ENCODE measurements at regions not wholly inside any gene's neighbourhood (a gene's known extent, or its start where the extent isn't known, plus 50 kb on each side); places are given as distances from the start of the nearest gene placed in this dataset.

GRCh38 chr13:59422646-59423045 lies 741.1 kb downstream of the DIAPH3 start:
- TF ChIP-seq ZNF423 (tag by site-specific recombination; IDR thresholded peaks at IDR 0.05) (no peak), MYNN (tag by site-specific recombination; IDR thresholded peaks at IDR 0.05; ENCODE audit: borderline replicate concordance) (no peak), ZNF335 (tag by site-specific recombination; conservative IDR thresholded peaks at IDR 0.05) (no peak), YY1 (tag by site-specific recombination; IDR thresholded peaks at IDR 0.05) (no peak), ZNF221 (tag by site-specific recombination; IDR thresholded peaks at IDR 0.05; ENCODE audit: borderline replicate concordance) (no peak), ZNF561 (tag by site-specific recombination; IDR thresholded peaks at IDR 0.05; ENCODE audit: borderline replicate concordance) (no peak), ZNF830 (tag by site-specific recombination; IDR thresholded peaks at IDR 0.05; ENCODE audit: low read depth) (no peak), ZNF658 (tag by site-specific recombination; IDR thresholded peaks at IDR 0.05) (no peak), GLI4 (tag by site-specific recombination; IDR thresholded peaks at IDR 0.05) (no peak)
- TF ChIP-seq, protein P1, sequence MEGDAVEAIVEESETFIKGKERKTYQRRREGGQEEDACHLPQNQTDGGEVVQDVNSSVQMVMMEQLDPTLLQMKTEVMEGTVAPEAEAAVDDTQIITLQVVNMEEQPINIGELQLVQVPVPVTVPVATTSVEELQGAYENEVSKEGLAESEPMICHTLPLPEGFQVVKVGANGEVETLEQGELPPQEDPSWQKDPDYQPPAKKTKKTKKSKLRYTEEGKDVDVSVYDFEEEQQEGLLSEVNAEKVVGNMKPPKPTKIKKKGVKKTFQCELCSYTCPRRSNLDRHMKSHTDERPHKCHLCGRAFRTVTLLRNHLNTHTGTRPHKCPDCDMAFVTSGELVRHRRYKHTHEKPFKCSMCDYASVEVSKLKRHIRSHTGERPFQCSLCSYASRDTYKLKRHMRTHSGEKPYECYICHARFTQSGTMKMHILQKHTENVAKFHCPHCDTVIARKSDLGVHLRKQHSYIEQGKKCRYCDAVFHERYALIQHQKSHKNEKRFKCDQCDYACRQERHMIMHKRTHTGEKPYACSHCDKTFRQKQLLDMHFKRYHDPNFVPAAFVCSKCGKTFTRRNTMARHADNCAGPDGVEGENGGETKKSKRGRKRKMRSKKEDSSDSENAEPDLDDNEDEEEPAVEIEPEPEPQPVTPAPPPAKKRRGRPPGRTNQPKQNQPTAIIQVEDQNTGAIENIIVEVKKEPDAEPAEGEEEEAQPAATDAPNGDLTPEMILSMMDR (tag by site-specific recombination; IDR thresholded peaks at IDR 0.05) = no peak
- TF ChIP-seq, protein P2, sequence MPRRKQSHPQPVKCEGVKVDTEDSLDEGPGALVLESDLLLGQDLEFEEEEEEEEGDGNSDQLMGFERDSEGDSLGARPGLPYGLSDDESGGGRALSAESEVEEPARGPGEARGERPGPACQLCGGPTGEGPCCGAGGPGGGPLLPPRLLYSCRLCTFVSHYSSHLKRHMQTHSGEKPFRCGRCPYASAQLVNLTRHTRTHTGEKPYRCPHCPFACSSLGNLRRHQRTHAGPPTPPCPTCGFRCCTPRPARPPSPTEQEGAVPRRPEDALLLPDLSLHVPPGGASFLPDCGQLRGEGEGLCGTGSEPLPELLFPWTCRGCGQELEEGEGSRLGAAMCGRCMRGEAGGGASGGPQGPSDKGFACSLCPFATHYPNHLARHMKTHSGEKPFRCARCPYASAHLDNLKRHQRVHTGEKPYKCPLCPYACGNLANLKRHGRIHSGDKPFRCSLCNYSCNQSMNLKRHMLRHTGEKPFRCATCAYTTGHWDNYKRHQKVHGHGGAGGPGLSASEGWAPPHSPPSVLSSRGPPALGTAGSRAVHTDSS (tag by site-specific recombination; IDR thresholded peaks at IDR 0.05) = no peak
- TF ChIP-seq, protein P3, sequence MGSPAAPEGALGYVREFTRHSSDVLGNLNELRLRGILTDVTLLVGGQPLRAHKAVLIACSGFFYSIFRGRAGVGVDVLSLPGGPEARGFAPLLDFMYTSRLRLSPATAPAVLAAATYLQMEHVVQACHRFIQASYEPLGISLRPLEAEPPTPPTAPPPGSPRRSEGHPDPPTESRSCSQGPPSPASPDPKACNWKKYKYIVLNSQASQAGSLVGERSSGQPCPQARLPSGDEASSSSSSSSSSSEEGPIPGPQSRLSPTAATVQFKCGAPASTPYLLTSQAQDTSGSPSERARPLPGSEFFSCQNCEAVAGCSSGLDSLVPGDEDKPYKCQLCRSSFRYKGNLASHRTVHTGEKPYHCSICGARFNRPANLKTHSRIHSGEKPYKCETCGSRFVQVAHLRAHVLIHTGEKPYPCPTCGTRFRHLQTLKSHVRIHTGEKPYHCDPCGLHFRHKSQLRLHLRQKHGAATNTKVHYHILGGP (tag by site-specific recombination; IDR thresholded peaks at IDR 0.05) = no peak

Measured in HEK293 (cell line).